GM21423 (cell line): ENCODE measurements at regions not wholly inside any gene's neighbourhood (a gene's known extent, or its start where the extent isn't known, plus 50 kb on each side); places are given as distances from the start of the nearest gene placed in this dataset.

Experiments
- ATAC-seq: cut with Tn5 transposase; IDR thresholded peaks from one replicate; pipeline ENCODE4 v1.9.1; 2021; ENCODE audit warnings: mild to moderate bottlenecking, moderate library complexity; ENCODE audit not compliant: unreplicated experiment

GRCh38 chr1:87903242-87903641 lies 574.6 kb downstream of the LMO4 start:
- no peak for ATAC-seq

- no peak for ATAC-seq
Measured at GRCh38 chr1:87904651-87905050, 576.0 kb downstream of the LMO4 start.

GRCh38 chr1:87905651-87906050 lies 577.0 kb downstream of the LMO4 start:
- no peak for ATAC-seq

- ATAC-seq, result no peak
Measured at GRCh38 chr1:87906078-87906477, 577.4 kb downstream of the LMO4 start.

- no peak for ATAC-seq
Measured at GRCh38 chr1:87913361-87913760, 584.7 kb downstream of the LMO4 start.

- ATAC-seq, result no peak
Measured at GRCh38 chr1:87914396-87914795, 585.7 kb downstream of the LMO4 start.

- ATAC-seq, result no peak
Measured at GRCh38 chr1:87915771-87916170, 587.1 kb downstream of the LMO4 start.

- ATAC-seq, result no peak
Measured at GRCh38 chr1:87916965-87917364, 588.3 kb downstream of the LMO4 start.

- ATAC-seq, result no peak
Measured at GRCh38 chr1:87918398-87918797, 589.7 kb downstream of the LMO4 start.

- ATAC-seq, result no peak
Measured at GRCh38 chr1:87922885-87923284, 594.2 kb downstream of the LMO4 start.

GRCh38 chr1:87926131-87926830 lies 597.6 kb downstream of the LMO4 start:
- ATAC-seq, result no peak

GRCh38 chr1:87926921-87927320 lies 598.2 kb downstream of the LMO4 start:
- no peak for ATAC-seq

GRCh38 chr1:87927391-87928280 lies 599.0 kb downstream of the LMO4 start:
- ATAC-seq, result no peak

- no peak for ATAC-seq
Measured at GRCh38 chr1:87928623-87929022, 599.9 kb downstream of the LMO4 start.

- no peak for ATAC-seq
Measured at GRCh38 chr1:87929906-87930305, 601.2 kb downstream of the LMO4 start.

GRCh38 chr1:87930796-87931195 lies 602.1 kb downstream of the LMO4 start:
- ATAC-seq, result no peak

GRCh38 chr1:87933171-87933570 lies 604.5 kb downstream of the LMO4 start:
- ATAC-seq, result no peak

- no peak for ATAC-seq
Measured at GRCh38 chr1:87935130-87935529, 606.5 kb downstream of the LMO4 start.

GRCh38 chr1:87937831-87938395 lies 609.2 kb downstream of the LMO4 start:
- ATAC-seq, result no peak

- no peak for ATAC-seq
Measured at GRCh38 chr1:87938631-87939030, 610.0 kb downstream of the LMO4 start.

- ATAC-seq, result no peak
Measured at GRCh38 chr1:87939444-87939843, 610.8 kb downstream of the LMO4 start.

- ATAC-seq, result no peak
Measured at GRCh38 chr1:87940421-87940820, 611.7 kb downstream of the LMO4 start.
